GM21528 (cell line): ENCODE measurements at regions not wholly inside any gene's neighbourhood (a gene's known extent, or its start where the extent isn't known, plus 50 kb on each side); places are given as distances from the start of the nearest gene placed in this dataset.
"Not testable (repeated sequence)": the region's sequence is repeated elsewhere in the genome, so short reads cannot be mapped to it uniquely, and the experiment has no call there.

Experiments
- ATAC-seq: cut with Tn5 transposase; IDR thresholded peaks from one replicate; pipeline ENCODE4 v1.9.1; 2021; ENCODE audit warnings: mild to moderate bottlenecking, moderate library complexity; ENCODE audit not compliant: unreplicated experiment, low FRiP score

- ATAC-seq: no peak
Measured at GRCh38 chr20:53823121-53823764, 229.6 kb upstream of the ZNF217 start.

- ATAC-seq: no peak
Measured at GRCh38 chr20:53822534-53822933, 228.9 kb upstream of the ZNF217 start.

- ATAC-seq: no peak
Measured at GRCh38 chr20:53819973-53820451, 226.4 kb upstream of the ZNF217 start.

- no peak for ATAC-seq
Measured at GRCh38 chr20:53818457-53819177, 225.0 kb upstream of the ZNF217 start.

GRCh38 chr20:53817513-53817912, 223.9 kb upstream of the ZNF217 start:
- ATAC-seq: not testable (repeated sequence)

- ATAC-seq: no peak
Measured at GRCh38 chr20:53816872-53817398, 223.3 kb upstream of the ZNF217 start.

GRCh38 chr20:53815509-53815908, 221.9 kb upstream of the ZNF217 start:
- ATAC-seq: no peak

GRCh38 chr20:53814060-53814459, 220.4 kb upstream of the ZNF217 start:
- no peak for ATAC-seq

- no peak for ATAC-seq
Measured at GRCh38 chr20:53813636-53814035, 220.0 kb upstream of the ZNF217 start.

GRCh38 chr20:53811577-53811976, 217.9 kb upstream of the ZNF217 start:
- no peak for ATAC-seq

- no peak for ATAC-seq
Measured at GRCh38 chr20:53810661-53811355, 217.2 kb upstream of the ZNF217 start.

- ATAC-seq: no peak
Measured at GRCh38 chr20:53809728-53810365, 216.2 kb upstream of the ZNF217 start.

GRCh38 chr20:53809217-53809616, 215.6 kb upstream of the ZNF217 start:
- no peak for ATAC-seq

- no peak for ATAC-seq
Measured at GRCh38 chr20:53808733-53809132, 215.1 kb upstream of the ZNF217 start.

- not testable (repeated sequence) for ATAC-seq
Measured at GRCh38 chr20:53808302-53808701, 214.7 kb upstream of the ZNF217 start.

GRCh38 chr20:53806683-53807401, 213.2 kb upstream of the ZNF217 start:
- no peak for ATAC-seq

GRCh38 chr20:53805895-53806384, 212.3 kb upstream of the ZNF217 start:
- ATAC-seq: no peak

GRCh38 chr20:53804920-53805894, 211.6 kb upstream of the ZNF217 start:
- no peak for ATAC-seq

- not testable (repeated sequence) for ATAC-seq
Measured at GRCh38 chr20:53804308-53804707, 210.7 kb upstream of the ZNF217 start.
